DMS153 treated with DMSO at 0.1 percent for 48 hours (cell line): ENCODE measurements at regions not wholly inside any gene's neighbourhood (a gene's known extent, or its start where the extent isn't known, plus 50 kb on each side); places are given as distances from the start of the nearest gene placed in this dataset.
"Not testable (repeated sequence)": the region's sequence is repeated elsewhere in the genome, so short reads cannot be mapped to it uniquely, and the experiment has no call there.

Source experiments
- DNase-seq: peaks from one replicate; lab custom pipeline; 2025; ENCODE audit not compliant: unreplicated experiment; lab: John Stamatoyannopoulos, UW

DNA sequence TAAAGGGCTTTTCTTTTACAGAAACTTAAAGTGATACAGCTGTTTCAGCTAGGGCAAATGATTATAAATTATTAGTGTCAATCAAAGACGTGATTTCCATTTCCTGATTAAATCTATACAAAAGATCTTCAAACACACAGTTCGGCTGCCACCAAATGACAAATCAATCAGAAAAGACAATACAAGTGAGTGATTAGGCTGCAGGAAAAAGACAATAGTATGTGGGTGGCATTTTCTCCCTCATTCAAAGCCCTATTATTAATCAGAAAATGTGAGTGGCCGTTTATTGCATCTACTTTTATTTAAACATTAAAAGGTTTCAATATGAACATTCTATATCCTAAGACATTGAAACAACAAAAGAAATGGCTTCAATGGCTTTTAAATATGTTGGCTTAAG lies 895.6 kb upstream of the ROBO1 start:
- no peak for DNase-seq

DNA sequence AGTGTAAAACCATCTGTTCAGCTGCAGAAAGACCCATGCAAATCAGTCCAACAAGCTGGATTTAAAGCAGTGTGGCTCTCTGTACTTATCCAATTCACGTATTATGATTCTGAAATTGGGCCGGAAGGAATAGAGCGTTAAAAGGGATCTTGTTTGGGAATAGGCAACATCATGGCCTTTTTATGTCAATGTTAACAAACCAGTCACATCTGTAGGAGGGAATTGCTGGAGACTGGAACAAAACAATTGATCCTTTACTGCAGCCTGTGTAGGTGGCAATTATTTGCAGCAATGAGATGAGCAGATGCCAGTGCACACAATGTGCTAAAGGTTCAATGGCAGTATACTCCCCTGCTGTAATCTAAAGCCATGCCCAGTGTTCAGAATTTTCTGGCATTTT lies 887.4 kb upstream of the ROBO1 start:
- no peak for DNase-seq

DNA sequence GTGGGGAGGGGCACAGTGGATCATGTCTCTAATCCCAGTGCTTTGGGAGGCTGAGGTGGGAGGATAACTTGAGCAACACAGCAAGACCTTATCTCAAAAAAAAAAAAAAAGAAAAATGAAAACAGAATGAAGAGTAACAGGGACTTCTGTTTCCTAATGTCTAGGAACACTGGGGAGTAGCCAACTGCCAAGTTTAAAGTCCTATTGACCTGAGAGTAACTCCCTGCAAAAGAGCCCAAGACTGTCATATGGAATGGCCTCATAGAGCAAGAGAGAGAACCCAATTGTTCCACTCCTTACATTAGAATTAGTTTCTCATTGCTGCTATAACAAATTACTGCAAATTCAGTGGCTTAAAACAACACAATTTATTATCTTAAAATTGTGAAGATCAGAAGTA lies 881.4 kb upstream of the ROBO1 start:
- DNase-seq = no peak

DNA sequence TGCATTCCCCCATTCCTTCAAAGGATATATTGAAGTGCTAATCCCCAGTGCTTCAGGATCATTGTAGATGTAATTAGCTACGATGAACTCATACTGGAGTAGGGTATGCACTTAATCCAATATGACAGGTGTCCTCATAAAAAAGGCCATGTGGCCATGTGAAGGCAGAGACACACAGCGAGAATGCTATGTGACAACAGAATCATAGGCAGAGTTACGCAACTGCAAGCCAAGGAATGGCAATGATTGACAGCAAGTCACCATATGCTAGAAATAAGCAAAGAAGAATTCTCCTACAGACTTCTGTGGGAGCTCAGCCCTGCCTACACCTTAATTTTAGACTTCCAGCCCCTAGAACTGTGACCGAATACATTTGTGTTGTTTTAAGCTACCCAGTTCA lies 875.6 kb upstream of the ROBO1 start:
- DNase-seq = no peak

GRCh38 chr3:80618295-80619256 lies 850.8 kb upstream of the ROBO1 start:
- DNase-seq = no peak

DNA sequence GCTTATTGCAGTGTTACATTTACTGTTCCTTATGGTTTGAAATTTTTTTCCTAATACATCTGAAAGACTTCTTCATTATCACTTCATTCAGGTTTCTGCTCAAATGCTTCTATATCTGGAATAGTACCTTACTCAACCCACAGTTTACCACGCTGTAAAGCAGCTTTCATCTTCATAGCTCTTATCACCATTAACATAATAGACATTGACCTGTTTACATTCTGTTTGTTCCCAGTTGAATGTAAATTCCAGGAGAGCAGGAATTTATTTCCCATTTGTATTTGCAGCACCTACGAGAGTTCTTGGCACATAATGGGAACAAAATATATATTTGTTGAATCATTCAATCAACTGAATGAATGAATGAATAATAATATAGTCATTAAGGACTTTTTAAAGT lies 844.6 kb upstream of the ROBO1 start:
- no peak for DNase-seq

GRCh38 chr3:80608072-80608471 lies 840.3 kb upstream of the ROBO1 start:
- DNase-seq = not testable (repeated sequence)

DNA sequence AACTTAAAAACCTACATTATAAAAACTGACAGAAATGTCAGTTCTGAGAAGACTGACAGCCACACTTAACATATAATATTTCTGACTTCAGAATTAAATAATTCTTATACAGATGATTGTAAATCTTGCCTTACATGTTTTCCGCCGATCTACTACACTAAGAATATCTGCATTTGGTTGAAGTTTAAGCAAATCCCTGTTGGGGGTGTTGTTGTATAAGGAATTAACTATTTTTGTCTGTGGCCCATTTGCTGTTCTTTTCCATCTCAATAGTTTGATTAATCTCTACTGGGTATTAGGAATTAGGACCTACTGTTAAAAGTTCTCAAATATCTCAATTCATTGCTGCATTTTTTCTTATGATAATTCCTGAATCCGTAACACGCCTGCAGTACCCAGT lies 838.3 kb upstream of the ROBO1 start:
- no peak for DNase-seq

GRCh38 chr3:80601479-80601878 lies 833.7 kb upstream of the ROBO1 start:
- DNase-seq = no peak

DNA sequence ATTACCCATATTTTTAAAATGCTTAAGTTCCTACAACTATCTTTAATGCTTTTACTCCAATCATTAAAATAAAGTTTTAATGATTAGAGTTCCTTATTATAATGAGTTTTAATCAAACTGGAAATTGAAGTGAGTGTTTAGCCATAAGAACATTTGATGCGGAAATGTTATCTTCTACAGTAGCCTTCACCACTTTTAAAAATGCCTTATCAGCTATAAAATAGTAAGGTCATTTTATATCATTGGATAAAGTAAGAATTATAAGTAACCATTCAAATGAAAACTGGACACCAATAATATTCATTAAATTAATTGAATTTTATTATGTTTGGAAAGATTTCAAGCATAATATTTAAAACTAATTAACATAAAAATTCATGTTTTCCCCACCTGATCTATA lies 825.0 kb upstream of the ROBO1 start:
- no peak for DNase-seq

GRCh38 chr3:80586338-80586737 lies 818.5 kb upstream of the ROBO1 start:
- no peak for DNase-seq

DNA sequence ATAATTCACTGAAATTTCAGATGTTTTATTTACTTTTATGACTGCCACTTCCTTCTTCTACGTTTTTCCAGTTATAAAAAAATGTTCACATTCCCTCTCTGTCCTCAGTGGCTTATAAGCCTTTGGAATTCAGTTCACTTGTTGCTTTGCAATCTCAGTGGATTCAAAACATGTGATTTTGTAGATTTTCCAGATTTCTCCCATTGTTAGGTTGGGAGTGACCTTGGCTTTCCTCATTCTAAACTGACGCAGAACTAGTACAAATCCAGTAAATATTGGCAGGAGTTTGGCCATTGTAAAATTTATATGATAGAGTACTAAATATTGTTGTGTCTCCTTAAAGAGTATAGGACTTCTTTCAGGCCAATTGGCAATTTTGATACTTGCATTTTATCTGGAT lies 812.3 kb upstream of the ROBO1 start:
- no peak for DNase-seq

GRCh38 chr3:80564391-80564790 lies 796.6 kb upstream of the ROBO1 start:
- DNase-seq = no peak

DNA sequence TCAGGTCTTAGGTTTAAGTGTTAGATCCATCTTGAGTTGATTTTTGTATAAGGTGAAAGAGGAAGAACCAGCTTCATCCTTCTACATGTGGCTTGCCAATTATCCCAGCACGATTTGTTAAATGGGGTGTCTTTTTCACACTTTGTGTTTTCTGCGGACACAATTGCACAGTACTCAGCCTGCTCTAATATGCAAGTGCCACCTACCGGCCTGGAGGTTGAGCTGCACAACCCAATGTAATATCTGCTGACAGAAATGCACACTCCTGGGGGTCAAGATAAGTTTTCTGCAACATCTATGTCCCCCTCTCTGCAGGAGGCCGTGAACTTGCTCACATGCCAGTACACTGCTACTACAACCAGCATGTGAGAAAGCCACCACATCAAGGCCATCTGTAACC lies 791.9 kb upstream of the ROBO1 start:
- no peak for DNase-seq

GRCh38 chr3:80556763-80557162 lies 789.0 kb upstream of the ROBO1 start:
- DNase-seq = no peak

GRCh38 chr3:80554304-80554703 lies 786.5 kb upstream of the ROBO1 start:
- no peak for DNase-seq

- DNase-seq = no peak
Observed at GRCh38 chr3:80553211-80553610, 785.4 kb upstream of the ROBO1 start.

- no peak for DNase-seq
Observed at GRCh38 chr3:80550174-80550573, 782.4 kb upstream of the ROBO1 start.

DNA sequence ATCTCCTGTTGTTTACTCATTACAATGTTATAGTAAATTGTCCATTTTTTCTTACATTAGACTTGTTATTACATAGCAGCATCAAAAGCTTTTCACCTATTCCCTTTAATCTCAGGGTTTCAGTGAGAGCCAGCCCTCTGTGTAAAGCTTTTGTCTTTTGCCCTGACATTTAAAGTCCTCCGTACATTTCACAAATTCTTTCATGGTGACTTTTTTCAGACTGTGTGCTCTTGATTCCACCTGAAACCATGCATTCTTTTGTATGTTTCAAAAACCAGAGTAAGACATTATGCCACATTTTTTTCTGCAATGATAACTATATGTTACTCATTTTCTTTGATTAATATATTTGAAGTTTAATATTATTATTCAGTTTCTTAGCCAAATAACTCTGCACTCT lies 781.4 kb upstream of the ROBO1 start:
- no peak for DNase-seq

- no peak for DNase-seq
Observed at GRCh38 chr3:80543154-80543553, 775.4 kb upstream of the ROBO1 start.

DNA sequence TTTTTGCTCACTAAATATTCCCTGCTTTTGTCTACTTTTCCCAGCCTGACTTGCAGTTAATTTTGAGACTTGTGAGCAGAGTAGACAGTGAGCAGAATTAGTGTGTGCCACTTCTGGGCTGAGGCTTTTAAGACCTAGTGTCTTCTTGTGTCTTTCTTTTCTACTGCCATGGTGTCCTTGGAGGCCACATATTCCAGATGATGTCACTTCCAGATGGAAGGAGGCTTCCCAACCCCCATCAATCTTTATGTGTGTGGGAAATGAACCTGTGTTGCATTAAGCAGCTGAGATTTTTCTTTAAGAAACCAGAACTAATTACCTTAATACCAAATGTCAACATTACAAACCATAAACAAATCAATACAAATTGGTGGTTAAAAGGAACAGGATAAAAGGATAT lies 774.7 kb upstream of the ROBO1 start:
- DNase-seq = no peak

GRCh38 chr3:80537680-80538079 lies 769.9 kb upstream of the ROBO1 start:
- DNase-seq = no peak

DNA sequence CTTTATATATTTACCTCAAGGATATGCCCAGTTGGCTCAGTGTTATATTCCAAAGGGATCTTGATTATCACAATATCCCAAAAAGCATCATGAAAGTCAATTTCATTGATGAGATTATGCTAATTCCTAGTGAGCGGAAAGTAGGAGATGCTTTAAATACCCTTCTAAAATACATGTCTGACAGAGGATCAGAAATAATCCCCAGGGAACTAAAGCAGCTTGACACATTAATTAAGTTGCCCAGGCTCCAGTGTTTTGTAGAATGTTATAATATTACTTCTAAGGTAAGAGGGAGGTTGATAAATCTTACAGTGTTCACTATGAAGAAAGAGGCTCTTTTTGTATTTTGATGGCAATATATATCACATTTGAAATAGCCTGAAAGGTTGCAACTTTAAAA lies 767.5 kb upstream of the ROBO1 start:
- DNase-seq = no peak
